Fibroblast of gingiva (primary cell): ENCODE measurements at regions not wholly inside any gene's neighbourhood (a gene's known extent, or its start where the extent isn't known, plus 50 kb on each side); places are given as distances from the start of the nearest gene placed in this dataset.
A peak's percentile ranks its signal among the peaks of the same experiment; 100 is the strongest.
"Not testable (repeated sequence)": the region's sequence is repeated elsewhere in the genome, so short reads cannot be mapped to it uniquely, and the experiment has no call there.

Experiments
- DNase-seq: peaks from one replicate; pipeline ENCODE4 v3.0.0-alpha.2; 2011; ENCODE audit warnings: low read depth

- no peak for DNase-seq
Measured at GRCh38 chr7:156515911-156516790, 124.4 kb upstream of the RNF32 start.

GRCh38 chr7:156514851-156515250, 125.7 kb upstream of the RNF32 start:
- no peak for DNase-seq

GRCh38 chr7:156511426-156511825, 129.1 kb upstream of the RNF32 start:
- DNase-seq = no peak

- no peak for DNase-seq
Measured at GRCh38 chr7:156510966-156511365, 129.6 kb upstream of the RNF32 start.

- no peak for DNase-seq
Measured at GRCh38 chr7:156509216-156509615, 131.4 kb upstream of the RNF32 start.

GRCh38 chr7:156505876-156506275, 134.7 kb upstream of the RNF32 start:
- DNase-seq = no peak

GRCh38 chr7:156504687-156505545, 135.7 kb upstream of the RNF32 start:
- DNase-seq = no peak

- DNase-seq = no peak
Measured at GRCh38 chr7:156504006-156504405, 136.6 kb upstream of the RNF32 start.

- no peak for DNase-seq
Measured at GRCh38 chr7:156503196-156503595, 137.4 kb upstream of the RNF32 start.

- DNase-seq = not testable (repeated sequence)
Measured at GRCh38 chr7:156501815-156502214, 138.8 kb upstream of the RNF32 start.

GRCh38 chr7:156499247-156499881, 141.2 kb upstream of the RNF32 start:
- no peak for DNase-seq

GRCh38 chr7:156497776-156498509, 142.6 kb upstream of the RNF32 start:
- no peak for DNase-seq

GRCh38 chr7:156496865-156497264, 143.7 kb upstream of the RNF32 start:
- DNase-seq = no peak

GRCh38 chr7:156496363-156496769, 144.2 kb upstream of the RNF32 start:
- DNase-seq = no peak

- DNase-seq = no peak
Measured at GRCh38 chr7:156494960-156495359, 145.6 kb upstream of the RNF32 start.

GRCh38 chr7:156493942-156494341, 146.6 kb upstream of the RNF32 start:
- peak; percentile 22 for DNase-seq

- DNase-seq = no peak
Measured at GRCh38 chr7:156492170-156492569, 148.4 kb upstream of the RNF32 start.

- no peak for DNase-seq
Measured at GRCh38 chr7:156491435-156491834, 149.1 kb upstream of the RNF32 start.

GRCh38 chr7:156490021-156490800, 150.4 kb upstream of the RNF32 start:
- no peak for DNase-seq

GRCh38 chr7:156487811-156488533, 152.6 kb upstream of the RNF32 start:
- DNase-seq = no peak
